ENCODE measurements at regions not wholly inside any gene's neighbourhood (a gene's known extent, or its start where the extent isn't known, plus 50 kb on each side); places are given as distances from the start of the nearest gene placed in this dataset.

DNA sequence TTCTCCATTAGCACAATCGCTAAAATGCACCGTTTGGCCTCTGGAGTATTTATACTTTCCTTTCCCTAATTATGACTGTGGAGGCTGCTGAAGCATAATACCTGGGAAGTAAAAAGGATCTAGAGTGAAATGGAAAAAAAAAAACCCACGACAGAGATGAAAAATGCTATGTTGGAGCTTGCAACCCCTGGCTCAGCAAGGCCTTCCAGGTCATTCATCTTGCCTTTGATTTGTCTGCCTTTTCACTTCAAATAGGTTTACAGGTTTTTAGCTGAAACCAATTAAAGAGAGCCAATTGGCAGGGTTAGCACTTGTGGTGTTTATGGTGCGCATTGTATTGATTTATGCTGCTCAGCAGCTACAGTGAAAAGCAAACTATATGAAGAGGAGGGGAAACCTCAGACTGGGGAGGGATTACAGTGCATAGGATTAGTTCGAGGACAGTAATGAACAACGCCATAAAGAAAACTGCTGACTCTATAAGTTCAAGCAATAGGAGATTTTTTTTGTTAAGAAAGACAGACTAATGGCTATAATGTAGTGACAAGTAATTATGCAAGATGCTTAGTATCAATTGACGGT, 347.9 kb downstream of the MEIS1 start:
- TF ChIP-seq TAF1 (IDR thresholded peaks at IDR 0.05; ENCODE audit: low read depth) (no peak), EP300 (IDR thresholded peaks at IDR 0.05; ENCODE audit: borderline replicate concordance) (no peak), TCF12 (IDR thresholded peaks at IDR 0.05; ENCODE audit: low read depth) (no peak)

All from Ishikawa (cell line).